ENCODE measurements at regions not wholly inside any gene's neighbourhood (a gene's known extent, or its start where the extent isn't known, plus 50 kb on each side); places are given as distances from the start of the nearest gene placed in this dataset.

DNA sequence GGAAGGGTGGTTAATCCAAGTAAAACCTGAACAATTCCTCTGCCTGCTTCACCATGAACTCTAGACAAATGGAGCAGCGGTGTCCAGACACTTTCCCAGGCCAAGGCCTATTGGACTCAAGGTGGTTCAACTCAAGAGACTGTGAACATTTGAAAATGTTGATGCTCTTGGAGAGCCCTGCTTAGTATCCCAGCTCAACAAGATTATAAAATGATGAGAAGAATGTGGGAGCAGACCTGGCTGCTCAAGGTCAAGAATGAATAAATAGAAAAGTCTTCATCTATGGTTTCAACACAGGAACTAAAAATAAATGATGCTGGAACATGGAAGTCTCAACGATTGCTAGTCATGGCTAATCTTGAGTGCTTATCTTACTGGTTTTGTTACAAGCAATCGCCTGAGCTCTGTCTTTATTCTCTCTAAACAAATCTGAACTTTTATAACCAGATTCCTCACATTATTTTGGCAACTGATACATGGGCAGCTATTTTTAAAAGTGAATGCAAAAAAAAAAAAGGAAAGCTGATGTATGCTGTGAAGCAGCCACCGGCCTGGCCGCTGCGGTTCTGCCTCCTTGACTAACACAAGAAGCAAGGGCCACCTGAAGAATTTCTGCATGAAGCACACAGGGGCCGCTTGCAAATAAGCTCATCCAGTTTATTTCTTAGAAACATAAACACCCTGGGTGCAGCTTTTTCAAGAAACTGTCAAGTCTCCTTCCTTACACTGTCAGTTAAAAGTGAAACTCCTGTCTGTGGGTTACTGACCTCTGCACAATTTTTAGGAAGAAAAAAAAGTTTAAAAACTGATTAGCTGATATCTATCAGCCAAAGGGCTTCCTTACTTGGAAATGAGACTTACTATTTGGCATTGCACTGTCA lies 120.1 kb upstream of the ARHGEF3 start:
- no peak for FAIRE-seq

DNA sequence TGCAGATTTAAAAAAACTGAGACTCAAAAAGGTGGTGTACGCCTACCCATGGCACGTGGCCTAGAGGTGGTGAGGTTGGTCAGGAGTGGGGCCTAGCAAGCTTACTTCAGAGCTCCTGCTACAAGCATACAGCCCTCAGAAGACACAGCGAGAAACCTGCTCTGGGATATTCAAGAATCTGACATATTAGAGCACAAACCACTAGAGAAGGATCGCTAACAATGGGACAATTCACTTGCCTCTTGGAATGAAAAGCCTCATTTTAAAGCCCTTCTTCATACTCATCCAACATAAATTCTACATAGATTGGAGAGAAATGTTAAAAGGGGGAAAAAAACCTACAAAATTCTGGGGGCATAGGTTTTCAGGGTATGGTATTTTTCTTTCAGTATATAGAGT lies 118.0 kb upstream of the ARHGEF3 start:
- FAIRE-seq: no peak

DNA sequence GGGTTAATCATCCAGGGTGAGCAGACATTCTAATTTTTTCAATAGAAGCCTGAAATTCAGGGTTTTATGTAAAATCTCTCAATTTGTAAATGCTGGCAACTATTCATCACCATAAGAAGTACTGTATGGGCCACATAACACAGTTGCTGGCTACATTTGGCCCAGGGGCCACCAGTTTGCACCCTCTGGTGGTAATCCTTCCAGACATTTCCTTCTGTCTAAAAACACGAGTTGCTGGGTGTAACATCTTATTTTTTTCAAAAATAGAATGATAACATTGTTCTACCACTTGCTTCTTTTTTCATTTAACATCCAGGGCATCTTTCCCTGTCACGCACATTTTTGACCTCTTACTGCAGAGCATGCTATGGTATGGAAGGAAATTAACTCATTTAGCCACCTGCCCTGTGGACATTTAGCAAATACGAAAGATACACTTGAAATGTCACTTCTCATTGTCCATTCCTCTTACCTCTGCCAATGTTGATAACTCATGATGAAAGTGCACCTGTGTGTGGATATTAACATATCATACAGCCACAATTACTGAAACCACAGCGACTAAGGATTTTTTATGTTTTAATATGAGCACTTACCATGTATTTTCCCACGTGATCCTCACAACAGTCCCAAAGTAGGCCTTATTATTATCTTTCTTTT lies 117.5 kb upstream of the ARHGEF3 start:
- FAIRE-seq: no peak

DNA sequence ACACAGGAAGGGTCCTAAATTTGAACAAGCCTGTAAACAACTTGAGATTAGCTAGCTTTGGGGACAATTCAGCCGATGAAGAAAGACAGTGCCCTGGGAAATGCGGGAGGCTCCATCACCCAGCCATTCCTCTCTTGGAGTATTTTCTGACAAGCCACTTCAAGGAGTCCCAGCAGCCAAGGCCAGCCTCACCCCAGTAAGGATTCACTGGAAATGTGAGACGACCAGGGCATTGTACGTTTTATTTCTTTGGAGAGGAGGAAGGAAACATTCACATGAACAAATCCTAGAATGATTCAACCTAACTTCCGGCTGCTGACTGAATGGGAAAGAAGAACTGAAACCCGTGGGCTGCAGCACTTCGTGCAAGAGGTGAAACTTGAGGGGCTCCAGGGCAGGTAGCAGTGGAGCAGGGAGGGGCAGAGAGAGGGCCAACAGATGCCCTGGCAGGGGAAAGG lies 116.4 kb upstream of the ARHGEF3 start:
- FAIRE-seq: no peak

DNA sequence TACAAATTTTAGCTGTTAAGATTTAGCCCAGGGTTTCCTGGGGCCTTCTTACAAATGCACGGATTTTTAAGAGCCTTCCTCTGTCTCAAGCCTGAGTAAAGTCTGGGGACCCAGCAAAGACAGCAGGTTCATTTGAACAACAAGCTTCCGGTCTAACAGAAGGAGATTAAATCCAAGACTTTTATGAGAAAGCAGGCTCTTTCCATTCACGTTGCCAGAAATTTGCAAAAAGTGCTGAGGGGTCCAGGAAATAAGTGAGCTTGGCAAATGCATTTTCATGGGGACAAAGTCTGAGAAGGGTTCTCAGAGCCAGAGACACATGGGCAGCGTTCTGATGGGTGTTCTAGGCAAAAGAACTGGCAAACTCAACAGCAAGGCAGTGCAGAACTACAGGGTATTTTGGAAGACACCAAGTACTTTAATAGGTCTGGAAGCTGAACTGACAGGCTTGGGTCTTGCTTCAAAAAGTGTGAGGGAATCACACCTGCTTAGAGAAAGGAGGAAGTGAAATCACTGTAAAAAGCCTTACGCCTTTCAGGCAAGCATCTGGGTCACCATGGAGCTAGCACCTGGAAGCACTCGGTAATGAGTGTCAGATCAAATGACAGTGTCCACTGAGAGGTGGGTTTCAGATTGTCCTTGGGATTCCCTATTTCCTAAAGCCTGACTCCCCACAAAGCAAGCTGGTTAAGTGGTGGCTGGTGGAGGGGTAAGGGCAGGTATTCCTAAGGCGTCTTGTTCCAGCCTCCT lies 115.8 kb upstream of the ARHGEF3 start:
- no peak for FAIRE-seq

DNA sequence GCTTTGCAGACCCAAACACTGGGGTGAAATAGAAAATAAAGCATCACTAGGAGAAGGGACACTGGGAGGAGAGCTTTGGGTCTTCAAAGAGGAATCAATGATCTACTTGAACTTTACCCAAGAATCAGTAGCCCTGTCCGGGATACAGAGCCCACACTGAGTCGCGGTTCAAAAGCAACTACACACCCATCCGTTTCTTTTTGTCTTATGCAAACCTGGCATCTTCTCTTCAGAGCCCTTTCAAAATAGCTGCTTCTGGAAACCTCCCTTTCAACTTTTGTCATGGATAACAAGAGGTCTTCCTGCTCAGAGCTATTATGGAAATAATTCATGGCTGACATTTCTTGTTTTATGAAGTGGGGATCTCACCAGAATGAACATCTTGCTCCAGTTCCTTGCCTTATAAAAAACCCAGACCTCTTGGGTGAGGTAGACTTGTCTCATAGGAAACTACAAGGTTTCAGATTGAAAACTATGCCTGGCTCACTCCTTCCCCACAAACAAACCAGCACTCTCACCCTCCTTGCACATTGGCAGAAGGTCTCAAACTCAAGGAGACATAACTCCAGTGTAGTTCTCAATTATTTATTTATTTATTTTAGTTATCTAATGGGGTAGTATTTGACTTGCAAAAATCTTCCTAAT lies 115.1 kb upstream of the ARHGEF3 start:
- no peak for FAIRE-seq

DNA sequence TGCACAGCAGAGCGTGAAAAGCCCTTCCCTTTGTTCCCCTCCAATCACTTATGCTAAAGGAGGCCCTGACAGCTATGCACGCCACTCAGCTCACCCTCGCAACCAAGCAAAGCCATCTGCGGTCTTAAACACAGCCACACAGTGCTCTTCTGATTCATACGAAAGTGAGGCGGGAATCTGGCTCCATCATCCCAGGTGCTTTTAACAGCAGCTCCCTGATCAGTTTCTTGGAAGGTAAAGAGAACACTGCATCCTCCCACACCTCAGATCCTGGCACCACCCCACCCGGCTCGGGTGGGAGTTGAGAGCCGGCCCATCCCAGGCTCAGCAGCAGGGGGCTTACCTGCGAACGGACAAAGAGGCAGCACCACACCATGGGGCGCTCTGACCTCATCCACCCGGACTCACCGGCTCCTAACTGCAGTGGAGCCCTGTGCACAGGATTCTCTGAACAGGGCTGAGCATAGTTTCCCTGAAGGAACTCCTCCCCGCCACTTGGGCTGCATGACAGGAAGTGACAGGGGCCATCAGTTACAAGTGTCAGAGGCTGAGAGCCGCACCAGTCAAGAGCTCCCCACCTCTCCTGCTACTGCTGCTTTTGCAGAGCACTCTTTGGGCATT lies 114.3 kb upstream of the ARHGEF3 start:
- no peak for FAIRE-seq

DNA sequence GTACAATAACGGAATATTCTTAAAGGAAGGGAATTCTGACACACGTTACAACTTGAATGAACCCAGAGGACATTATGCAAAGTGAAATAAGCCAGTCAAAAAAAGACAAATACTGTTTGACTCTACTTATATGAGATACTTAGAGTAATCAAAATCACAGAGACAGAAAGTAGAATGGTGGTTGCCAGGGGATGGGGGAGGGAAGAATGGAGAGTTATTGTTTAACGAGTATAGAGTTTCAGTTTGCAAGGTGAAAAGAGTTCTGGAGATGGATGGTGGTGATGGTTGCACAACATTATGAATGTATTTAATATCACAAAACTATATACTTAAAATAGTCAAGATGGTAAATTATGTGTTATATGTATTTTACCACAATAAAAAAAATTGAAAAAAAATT lies 112.9 kb upstream of the ARHGEF3 start:
- FAIRE-seq: no peak

DNA sequence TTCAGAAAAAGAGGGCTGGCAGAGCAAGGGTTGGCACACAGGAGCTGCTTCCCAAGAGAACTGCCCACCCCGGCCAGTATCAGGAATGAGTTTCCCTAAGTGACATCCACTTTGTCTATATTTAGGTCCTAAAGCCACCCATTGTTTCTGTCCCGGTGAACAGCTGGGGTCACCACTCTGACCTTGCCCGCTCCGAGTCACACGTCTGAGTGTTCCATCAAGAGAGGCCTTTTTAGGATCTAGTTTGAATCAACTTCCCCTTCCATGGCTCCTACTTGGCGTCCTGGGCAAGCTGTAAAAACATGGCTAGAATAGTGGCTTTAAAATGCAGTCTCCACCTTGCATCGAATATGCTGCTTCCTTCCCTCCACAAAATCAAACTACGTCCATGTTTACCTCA lies 109.6 kb upstream of the ARHGEF3 start:
- no peak for FAIRE-seq

DNA sequence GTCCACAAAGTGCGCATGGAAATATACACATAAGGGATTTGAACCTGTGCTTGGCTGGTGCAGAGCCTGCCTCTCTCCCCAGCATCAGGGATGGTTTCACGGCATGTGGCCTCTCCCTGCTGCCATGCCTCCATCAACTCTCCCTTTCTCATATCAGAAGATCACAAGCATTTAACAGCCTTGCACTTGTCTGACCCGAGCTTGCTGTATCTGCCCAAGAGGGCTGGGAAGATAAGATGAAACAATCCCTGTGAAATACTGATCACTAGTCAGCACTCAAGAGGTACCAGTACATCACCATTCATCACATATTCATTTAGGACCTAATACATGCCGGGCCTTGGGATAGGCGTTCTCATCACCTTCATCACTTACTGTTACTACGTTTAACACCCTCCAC lies 107.6 kb upstream of the ARHGEF3 start:
- FAIRE-seq: no peak

DNA sequence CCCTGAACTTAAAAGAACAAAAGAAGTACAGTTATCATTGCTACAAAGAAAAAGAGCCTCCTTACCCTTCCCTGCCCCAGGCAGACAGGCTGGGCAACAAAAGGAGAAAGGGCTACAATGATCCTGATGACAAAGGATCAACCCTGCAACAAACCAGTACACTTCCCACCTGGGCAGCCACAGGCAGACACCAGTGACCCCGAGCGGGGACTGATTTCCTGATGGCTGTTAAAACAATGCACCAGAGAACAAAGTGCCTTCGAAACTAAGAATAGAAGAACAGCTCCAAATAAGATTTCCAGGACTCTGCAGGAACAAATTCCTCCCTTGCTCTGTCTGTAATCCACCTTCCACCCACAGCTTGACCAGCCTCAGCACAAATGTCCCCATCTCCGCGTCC lies 106.3 kb upstream of the ARHGEF3 start:
- no peak for FAIRE-seq

DNA sequence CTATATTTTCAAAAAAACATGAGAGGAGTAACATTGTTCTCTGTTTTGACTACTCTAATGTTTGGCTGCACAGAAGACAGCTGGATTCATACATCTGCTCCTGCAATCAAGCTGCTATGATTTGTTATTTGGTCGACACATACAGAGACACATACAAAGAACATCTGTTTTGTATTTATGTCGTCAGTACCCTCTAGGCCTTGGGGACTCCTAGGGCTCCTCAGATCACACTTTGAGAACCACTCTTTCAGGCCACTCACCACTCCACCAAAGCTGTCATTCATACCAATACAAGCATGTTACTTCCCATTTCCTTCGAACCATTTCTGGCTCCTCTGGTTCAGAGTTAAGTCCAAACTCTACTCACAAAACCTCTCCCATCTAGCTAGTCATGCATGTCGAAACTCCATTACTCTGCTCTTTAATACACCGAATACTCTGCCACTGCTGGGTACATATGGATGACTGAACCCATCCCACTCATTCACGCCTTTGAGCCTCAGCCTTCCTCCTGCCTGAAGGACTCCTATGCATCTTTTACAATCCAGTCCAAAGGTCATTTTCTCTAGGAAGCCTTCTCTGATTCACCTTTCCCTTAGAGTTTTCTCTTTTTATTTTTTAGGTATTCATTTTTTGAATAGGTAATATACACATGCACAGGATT lies 102.9 kb upstream of the ARHGEF3 start:
- no peak for FAIRE-seq

DNA sequence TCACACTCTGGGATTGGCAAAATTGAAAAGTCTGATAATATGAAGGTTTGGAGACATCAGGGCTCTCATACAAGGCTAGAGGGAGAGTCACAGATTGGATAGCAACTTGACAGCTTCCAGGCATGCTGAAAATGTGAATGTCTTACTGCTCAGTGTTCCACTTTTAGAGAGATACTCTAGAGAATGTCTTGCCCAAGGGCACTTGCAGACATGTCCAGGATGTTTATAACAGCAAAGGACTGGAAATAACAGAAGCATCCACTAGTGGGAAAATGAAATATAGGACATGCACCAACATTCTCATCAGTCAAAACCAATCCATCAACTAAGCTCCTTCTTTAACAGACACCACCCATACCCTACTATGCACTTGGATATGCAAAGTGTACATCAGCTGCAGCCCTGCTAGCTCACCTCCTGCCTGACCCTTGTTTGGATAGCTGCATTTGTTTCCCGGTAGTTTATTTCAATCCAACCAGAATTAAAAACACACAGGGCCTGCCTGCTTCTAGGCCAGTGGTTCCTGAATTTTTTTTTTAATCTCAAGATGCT lies 101.6 kb upstream of the ARHGEF3 start:
- FAIRE-seq: no peak

DNA sequence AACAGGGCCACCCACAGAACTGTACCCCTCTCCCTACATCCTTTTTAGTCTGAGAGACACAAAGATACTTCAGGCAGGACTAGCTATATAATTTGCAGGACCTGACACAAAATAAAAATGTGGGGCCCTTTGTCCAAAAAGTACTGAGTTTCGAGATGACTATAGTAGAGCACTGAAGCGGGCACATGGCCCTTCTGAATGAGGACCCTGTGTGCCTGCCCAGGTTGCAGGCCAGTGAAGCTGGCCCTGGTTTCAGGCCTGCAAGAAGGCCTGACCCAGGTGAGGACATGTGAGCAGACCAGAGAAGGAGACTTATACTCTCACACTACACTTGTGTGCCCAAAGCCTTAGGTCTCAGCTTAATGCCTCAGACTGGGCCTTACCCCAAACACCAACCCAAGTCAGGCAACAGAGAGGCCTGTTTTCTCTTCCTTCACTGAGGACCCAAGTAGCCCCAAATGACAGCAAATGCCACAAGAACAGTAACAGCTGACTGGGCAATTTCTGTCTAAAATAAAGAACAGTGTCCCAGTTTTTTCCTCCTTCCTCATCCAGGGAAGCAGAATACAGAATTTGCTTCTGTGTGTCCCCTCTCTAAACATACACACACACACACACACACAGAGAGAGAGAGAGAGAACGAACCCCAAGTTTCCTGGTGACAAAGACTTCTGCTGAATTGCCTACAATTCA lies 100.9 kb upstream of the ARHGEF3 start:
- no peak for FAIRE-seq

DNA sequence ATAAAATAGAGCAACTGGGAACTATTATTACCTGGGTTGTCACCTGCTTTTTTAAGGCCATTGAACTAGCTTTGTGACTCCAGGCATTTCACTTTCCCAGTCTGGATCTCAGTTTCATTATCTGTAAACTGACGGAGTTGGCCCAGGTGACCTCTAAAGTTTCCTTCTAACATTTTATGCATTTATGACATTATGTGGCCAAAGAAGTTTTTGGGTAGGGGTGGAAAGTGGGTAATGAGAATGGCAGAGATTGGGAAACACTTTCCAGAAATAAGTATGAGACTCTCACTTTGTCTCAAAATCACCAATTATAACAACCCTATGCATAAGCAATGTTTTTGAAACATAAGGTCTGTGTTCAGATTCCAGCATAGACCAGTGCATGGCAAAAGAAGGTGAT lies 99.1 kb upstream of the ARHGEF3 start:
- no peak for FAIRE-seq

DNA sequence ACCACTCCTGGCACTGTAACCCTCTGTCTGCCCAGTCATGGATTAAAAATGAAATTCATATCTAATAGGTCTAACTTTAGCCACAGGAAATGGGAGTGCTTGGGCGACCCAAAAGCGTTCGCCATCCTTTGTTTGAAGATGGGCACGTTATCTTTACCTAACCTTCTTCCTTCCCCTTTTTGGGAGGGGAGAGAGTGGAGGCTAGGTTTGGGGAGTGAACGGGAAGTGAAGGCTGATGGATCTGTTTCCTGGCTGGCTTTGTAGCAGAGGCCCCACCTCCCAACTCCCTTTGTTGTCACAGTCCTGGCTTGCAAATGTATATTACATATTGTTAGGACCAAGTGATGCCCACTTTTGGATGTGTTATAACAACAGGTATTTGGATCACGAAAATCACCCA lies 98.1 kb upstream of the ARHGEF3 start:
- FAIRE-seq: no peak

DNA sequence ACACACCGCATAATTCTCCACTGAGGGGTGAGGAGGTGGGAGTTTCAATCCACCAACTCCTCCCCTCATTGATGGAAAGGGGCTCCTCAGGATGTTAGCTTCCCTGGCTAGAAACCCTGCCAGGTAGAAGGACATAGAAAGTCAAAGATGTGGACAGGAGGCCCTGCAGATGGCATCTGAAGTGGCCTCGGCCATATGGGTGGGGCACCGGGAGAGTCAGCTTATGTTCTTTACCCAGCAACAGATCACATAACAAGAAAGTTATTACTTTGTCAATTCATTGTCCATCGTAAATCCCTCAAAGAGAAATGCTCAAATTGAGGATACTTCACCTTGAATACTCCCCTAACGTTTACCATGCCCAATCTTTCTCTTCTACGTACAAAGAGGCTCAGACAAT lies 97.3 kb upstream of the ARHGEF3 start:
- no peak for FAIRE-seq

DNA sequence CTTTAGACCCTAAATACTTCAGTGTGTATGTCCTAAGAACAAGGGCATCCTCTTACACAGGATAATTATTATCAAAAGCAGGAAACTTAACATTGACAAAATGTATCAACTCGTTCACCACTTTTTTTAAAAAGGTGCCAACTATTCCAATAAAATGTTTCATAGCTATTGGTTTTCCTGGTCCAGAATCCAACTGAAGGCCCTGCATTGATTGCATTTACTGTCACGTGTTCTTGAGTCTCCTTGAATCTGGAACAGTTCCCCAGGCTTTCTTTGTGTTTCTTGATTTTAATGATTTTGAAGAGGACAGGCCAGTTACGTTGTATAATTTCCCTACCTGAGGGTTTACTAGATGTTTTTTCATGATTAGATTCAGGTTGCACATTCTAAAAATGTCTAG lies 94.6 kb upstream of the ARHGEF3 start:
- FAIRE-seq: no peak

DNA sequence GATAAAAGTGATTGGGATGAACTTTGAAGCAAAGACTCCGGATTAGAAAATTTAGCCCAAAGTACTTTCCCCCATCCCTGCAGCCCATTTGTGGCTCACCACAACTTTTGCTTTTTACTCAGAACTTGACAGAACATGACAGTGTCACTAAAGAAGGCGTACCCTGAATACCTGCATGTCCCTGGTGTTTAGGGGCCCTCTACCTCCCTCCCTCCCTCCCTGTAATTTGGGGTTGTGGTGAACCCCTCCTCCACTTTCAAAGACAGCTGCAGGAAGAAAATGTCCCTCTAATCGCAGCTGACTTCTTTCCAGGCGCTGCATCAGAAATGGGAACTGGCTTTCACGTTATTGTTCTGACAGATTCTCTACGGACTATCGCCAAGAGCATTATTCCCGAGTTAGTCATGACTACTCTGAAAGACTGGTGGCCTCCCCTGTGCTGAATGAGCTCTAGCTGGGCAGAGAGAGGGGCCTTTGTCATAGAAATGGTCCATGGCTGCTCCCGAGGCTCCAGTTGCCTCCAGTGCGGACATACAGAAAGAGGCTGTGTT lies 93.2 kb upstream of the ARHGEF3 start:
- FAIRE-seq: no peak

DNA sequence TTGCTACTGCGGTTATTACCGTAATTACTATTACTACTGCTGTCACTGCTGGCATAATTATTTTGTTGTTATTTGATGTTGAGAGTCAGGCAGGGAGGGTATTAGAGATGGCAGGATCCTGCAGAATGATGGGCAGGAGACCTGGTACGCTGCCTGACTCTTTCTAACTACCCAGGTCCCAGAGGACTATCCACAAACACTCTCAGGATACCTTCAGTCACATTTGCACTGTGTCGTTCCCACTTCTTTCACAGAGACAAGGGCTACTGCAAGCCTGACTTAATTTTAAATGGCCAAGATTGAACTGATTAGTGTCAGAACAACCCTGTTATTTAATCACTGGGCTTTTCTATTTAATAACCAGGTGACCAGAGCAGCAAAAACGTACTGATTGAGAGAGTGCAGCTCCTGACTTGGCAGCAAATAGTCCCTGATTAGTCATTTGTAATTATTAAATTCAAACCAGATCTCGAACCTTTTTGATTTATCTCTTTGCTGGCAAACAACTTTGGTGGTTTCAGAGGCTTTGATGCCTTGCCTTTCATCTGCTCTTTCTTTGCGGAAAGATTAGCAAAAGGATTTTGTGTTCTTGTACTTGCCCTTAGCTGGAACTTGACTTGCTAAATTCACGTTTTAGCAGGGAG lies 88.8 kb upstream of the ARHGEF3 start:
- FAIRE-seq: no peak

All from G401.6 (cell line).